ENCODE measurements at regions not wholly inside any gene's neighbourhood (a gene's known extent, or its start where the extent isn't known, plus 50 kb on each side); places are given as distances from the start of the nearest gene placed in this dataset.
A peak's percentile ranks its signal among the peaks of the same experiment; 100 is the strongest.

- H3K27ac ChIP-seq (ENCODE audit: low read length), result no peak overlapping the region
- ChIA-PET CTCF (no interaction called here), POLR2A (no interaction called here)
- no peaks in the 10 kb centered on the region for H3K4me1 ChIP-seq (ENCODE audit: control insufficient read depth, insufficient read depth, low read length)
- DNase-seq (ENCODE audit: low read depth, low spot score) (peak; percentile 7), ATAC-seq (no peak)
- no TSS peak for BruUV-seq (replicated peaks)
- no peak overlapping the region for H3K4me3 ChIP-seq (ENCODE audit: low read depth in 2 of 2, low read length in 2 of 2)
- intact Hi-C loops (cut with micrococcal nuclease; ENCODE audit: unreplicated experiment) (no loop called here), in situ Hi-C loops (cut with HindIII; ENCODE audit: low pct_unique_long_range_greater_than_20kb, low sequenced_read_pairs) (no loop called here)
- no peak for TF ChIP-seq TCF7L2 (IDR thresholded peaks at IDR 0.05; ENCODE audit: low read depth, low read length)
- no peak for TF ChIP-seq POLR2AphosphoS5 (IDR thresholded peaks at IDR 0.05; ENCODE audit: low read depth, low read length)
- no peak for TF ChIP-seq REST (IDR thresholded peaks at IDR 0.05; ENCODE audit: insufficient read depth in 1 of 2, low read depth in 2 of 2, low read length in 1 of 2)
- no peak for TF ChIP-seq CTCF (IDR thresholded peaks at IDR 0.05)
- no peak for TF ChIP-seq SIN3A (IDR thresholded peaks at IDR 0.05; ENCODE audit: borderline replicate concordance, insufficient read depth, low read depth, low read length)
- H3K36me3 ChIP-seq (ENCODE audit: control insufficient read depth, insufficient read depth, low read length), result no peaks in the 10 kb centered on the region
- H3K27me3 ChIP-seq (ENCODE audit: control insufficient read depth, insufficient read depth, low read length), result no peaks in the 10 kb centered on the region
- H3K9me3 ChIP-seq (ENCODE audit: control insufficient read depth, insufficient read depth, low read depth, low read length), result no peaks in the 10 kb centered on the region
Observed at GRCh38 chr9:115262477-115262876, 144.5 kb upstream of the TNC start.

- DNase-seq (ENCODE audit: low read depth, low spot score) (no peak), ATAC-seq (no peak)
- POLR2A ChIA-PET, result no interaction called here
- Histone ChIP-seq H3K4me3 (ENCODE audit: low read depth in 2 of 2, low read length in 2 of 2) (no peak overlapping the region), H3K4me1 (ENCODE audit: control insufficient read depth, insufficient read depth, low read length) (no peaks in the 10 kb centered on the region), H3K27ac (ENCODE audit: low read length) (no peak overlapping the region), H3K9me3 (ENCODE audit: control insufficient read depth, insufficient read depth, low read depth, low read length) (no peaks in the 10 kb centered on the region), H3K36me3 (ENCODE audit: control insufficient read depth, insufficient read depth, low read length) (no peaks in the 10 kb centered on the region), H3K27me3 (ENCODE audit: control insufficient read depth, insufficient read depth, low read length) (no peaks in the 10 kb centered on the region)
- no TSS peak for BruUV-seq (replicated peaks)
- in situ Hi-C loops (cut with HindIII; ENCODE audit: low pct_unique_long_range_greater_than_20kb, low sequenced_read_pairs), result no loop called here
- intact Hi-C loops (cut with micrococcal nuclease; ENCODE audit: unreplicated experiment), result no loop called here
- CTCF ChIA-PET, result no interaction called here
- TF ChIP-seq CTCF (IDR thresholded peaks at IDR 0.05), result no peak
- TF ChIP-seq TCF7L2 (IDR thresholded peaks at IDR 0.05; ENCODE audit: low read depth, low read length), result no peak
- no peak for TF ChIP-seq POLR2AphosphoS5 (IDR thresholded peaks at IDR 0.05; ENCODE audit: low read depth, low read length)
- TF ChIP-seq SIN3A (IDR thresholded peaks at IDR 0.05; ENCODE audit: borderline replicate concordance, insufficient read depth, low read depth, low read length), result no peak
- no peak for TF ChIP-seq REST (IDR thresholded peaks at IDR 0.05; ENCODE audit: insufficient read depth in 1 of 2, low read depth in 2 of 2, low read length in 1 of 2)
Observed at GRCh38 chr9:115262952-115263351, 145.0 kb upstream of the TNC start.
